Heart left ventricle (tissue), 13 donors: ENCODE measurements at regions not wholly inside any gene's neighbourhood (a gene's known extent, or its start where the extent isn't known, plus 50 kb on each side); places are given as distances from the start of the nearest gene placed in this dataset.

Source experiments
- CTCF ChIP-seq, 12 donors: fragments of 200-600 bp; sonication (generic) in 4 of 12; IDR thresholded peaks; one replicate each; pipeline versions ENCODE4 v1.5.0 to v1.8.0; 2018 to 2022; ENCODE audit warnings: antibody characterized with exemption in 12 of 12, mild to moderate bottlenecking in 5 of 12
- POLR2A ChIP-seq, 2 donors: fragments of 450-650 bp; IDR thresholded peaks; one replicate each; pipeline ENCODE4 v1.6.1; 2017; ENCODE audit warnings: antibody characterized with exemption in 2 of 2, mild to moderate bottlenecking in 2 of 2, moderate library complexity in 2 of 2
- donor health status: ischemic (EF 13 %, LVEDD 7.1; RV severe dilation, severe dysfunction).
- donor health status: DM: no; HTN: yes; CAD: no.
- donor health status: DM: no; HTN: no; CAD: no.
- donor health status: ischemic (EF 25% LVEDD 6.9; RV normal size, moderate dysfunction).
- donor health status: ischemic (EF 25% LVEDD 5.7; RV mildly dilated, moderate dysfunction).
- donor health status: ischemic (EF 35%, LVEDD 5.7; RV mildly dilated, moderate dysfunction).
- donor health status: nonischemic (EF 11% LVEDD 7.7; RV severe dilation, severe dysfunction).
- donor health status: DM: yes; HTN: yes; CAD: no.
- donor health status: PGD.
- donor health status: ischemic (EF 29% LVEDD 5.4; RV normal size, mild dysfunction).
- donor health status: nonischemic (EF 23%, LVEDD 6.1; RV moderate dilation, normal function).

GRCh38 chr9:82242285-82242963 is 253.9 kb downstream of the SPATA31D1 start:
- TF ChIP-seq CTCF (IDR thresholded peaks at IDR 0.05) (no peak), POLR2A (IDR thresholded peaks at IDR 0.05) (no peak)
